H1 (cell line): ENCODE measurements at regions not wholly inside any gene's neighbourhood (a gene's known extent, or its start where the extent isn't known, plus 50 kb on each side); places are given as distances from the start of the nearest gene placed in this dataset.

Experiments
- CTCF ChIA-PET: fragments of 300-600 bp; sonication (Branson Sonifier 250); formaldehyde crosslinking; loops from one replicate; lab custom pipeline; 2021; ENCODE audit not compliant: partially characterized antibody; lab: Charles Lee
- POLR2A ChIA-PET: fragments of 300-600 bp; sonication (Branson Sonifier 250); formaldehyde crosslinking; loops from one replicate; lab custom pipeline; 2021; ENCODE audit warnings: inconsistent platforms; ENCODE audit not compliant: partially characterized antibody; lab: Charles Lee
- DNase-seq, 2 experiments: peaks; one replicate each; pipeline versions ENCODE4 v3.0.0 to v3.0.0-alpha.2; 2010 to 2022; ENCODE audit warnings: low spot score in 2 of 2, low read depth in 1 of 2, mixed read lengths in 1 of 2
- FAIRE-seq: peaks from 2 replicates; lab custom pipeline; 2011; peaks lifted over from hg19 to GRCh38; lab: Jason Lieb, UNC
- H2AFZ ChIP-seq: 2 replicates; pipeline ENCODE4 v1.8.1; 2012; ENCODE audit warnings: low read length, inconsistent platforms
- H2AK5ac ChIP-seq: 2 replicates; pipeline ENCODE4 v1.6.1; 2013; ENCODE audit warnings: low read depth, low read length
- H2BK120ac ChIP-seq: replicated peaks from 2 replicates; pipeline ENCODE3; 2013; ENCODE audit warnings: low read depth, low read length, inconsistent platforms
- H2BK12ac ChIP-seq: 2 replicates; pipeline ENCODE4 v1.6.1; 2013; ENCODE audit warnings: low read depth, low read length
- H2BK15ac ChIP-seq: 2 replicates; pipeline ENCODE4 v1.6.1; 2013; ENCODE audit warnings: low read length
- H2BK20ac ChIP-seq: 2 replicates; pipeline ENCODE4 v1.6.1; 2013; ENCODE audit warnings: low read length
- H2BK5ac ChIP-seq: 2 replicates; pipeline ENCODE4 v1.6.1; 2013; ENCODE audit warnings: low read depth, low read length
- H3K14ac ChIP-seq: 2 replicates; pipeline ENCODE4 v1.6.1; 2013; ENCODE audit warnings: inconsistent platforms; ENCODE audit not compliant: insufficient read length
- H3K18ac ChIP-seq: 2 replicates; pipeline ENCODE4 v1.6.1; 2013; ENCODE audit warnings: low read length; ENCODE audit errors: extremely low read depth
- H3K23ac ChIP-seq: 2 replicates; pipeline ENCODE4 v1.6.1; 2013; ENCODE audit warnings: inconsistent platforms; ENCODE audit not compliant: insufficient read length
- H3K23me2 ChIP-seq: 2 replicates; pipeline ENCODE4 v1.6.1; 2013; ENCODE audit warnings: low read depth, low read length
- H3K27ac ChIP-seq: 2 replicates; pipeline ENCODE4 v1.6.1; 2011; ENCODE audit warnings: low read depth, low read length, inconsistent platforms
- H3K27me3 ChIP-seq, 4 experiments: replicated peaks in 1 of 4; 1 replicate in 1 of 4; 2 replicates in 3 of 4; pipeline versions ENCODE4 v1.6.1 to v1.8.1; 2011 to 2013; ENCODE audit warnings: low read length in 3 of 4, mild to moderate bottlenecking in 3 of 4, inconsistent platforms in 2 of 4, mixed read lengths in 2 of 4, moderate library complexity in 1 of 4; ENCODE audit not compliant: control insufficient read depth in 3 of 4, insufficient read depth in 3 of 4; ENCODE audit errors: extremely low read depth in 1 of 4
- H3K36me3 ChIP-seq, 4 experiments: 2 replicates each; pipeline versions ENCODE4 v1.6.1 to v1.8.1; 2011 to 2013; ENCODE audit warnings: mild to moderate bottlenecking in 4 of 4, low read length in 3 of 4, moderate library complexity in 2 of 4, control low read depth in 1 of 4, inconsistent platforms in 1 of 4; ENCODE audit not compliant: insufficient read depth in 4 of 4, control insufficient read depth in 2 of 4
- H3K4ac ChIP-seq: replicated peaks from 2 replicates; pipeline ENCODE3; 2013; ENCODE audit warnings: low read length, low read depth, mixed read lengths, inconsistent platforms; ENCODE audit not compliant: insufficient read length
- H3K4me1 ChIP-seq, 4 experiments: replicated peaks in 1 of 4; 1 replicate in 1 of 4; 2 replicates in 3 of 4; pipeline versions ENCODE4 v1.6.1 to v1.8.1; 2011 to 2013; ENCODE audit warnings: low read length in 3 of 4, inconsistent platforms in 2 of 4, mixed read lengths in 1 of 4; ENCODE audit not compliant: insufficient read depth in 4 of 4, control insufficient read depth in 3 of 4
- H3K4me2 ChIP-seq, 2 experiments: 2 replicates each; pipeline versions ENCODE4 v1.6.1 to v1.8.1; 2011 to 2013; ENCODE audit warnings: low read depth in 2 of 2, low read length in 2 of 2, control low read depth in 1 of 2, inconsistent platforms in 1 of 2, mild to moderate bottlenecking in 1 of 2; ENCODE audit not compliant: insufficient read depth in 1 of 2
- H3K4me3 ChIP-seq, 4 experiments: fragments of 200-600, 300-600 bp in 1 of 4; sonication (generic), shearing (Covaris generic), sonication (Bioruptor Twin) in 1 of 4; 2 replicates each; pipeline versions ENCODE4 v1.5.1 to v1.8.1; 2011 to 2016; ENCODE audit warnings: low read length in 4 of 4, low read depth in 3 of 4, control low read depth in 2 of 4, inconsistent platforms in 2 of 4, mild to moderate bottlenecking in 2 of 4, mixed read lengths in 1 of 4, moderate library complexity in 1 of 4; ENCODE audit not compliant: insufficient read depth in 2 of 4; ENCODE audit errors: extremely low read depth in 1 of 4
- H3K56ac ChIP-seq: replicated peaks from 2 replicates; pipeline ENCODE3; 2013; ENCODE audit warnings: low read depth, mild to moderate bottlenecking, mixed read lengths, low read length, inconsistent platforms; ENCODE audit not compliant: insufficient read length
- H3K79me1 ChIP-seq: 2 replicates; pipeline ENCODE4 v1.6.1; 2013; ENCODE audit warnings: low read depth, low read length, control low read depth
- H3K79me2 ChIP-seq, 2 experiments: 2 replicates each; pipeline versions ENCODE4 v1.6.1 to v1.8.1; 2012 to 2013; ENCODE audit warnings: low read length in 2 of 2, mild to moderate bottlenecking in 2 of 2, inconsistent platforms in 1 of 2; ENCODE audit not compliant: insufficient read depth in 2 of 2, control insufficient read depth in 1 of 2
- H3K9ac ChIP-seq, 4 experiments: replicated peaks in 1 of 4; 1 replicate in 1 of 4; 2 replicates in 3 of 4; pipeline versions ENCODE4 v1.6.1 to v1.8.1; 2011 to 2013; ENCODE audit warnings: low read depth in 3 of 4, low read length in 3 of 4, control low read depth in 2 of 4, mild to moderate bottlenecking in 2 of 4, moderate library complexity in 2 of 4, inconsistent platforms in 1 of 4; ENCODE audit errors: extremely low read depth in 1 of 4
- H3K9me3 ChIP-seq, 2 experiments: 2 replicates each; pipeline versions ENCODE4 v1.6.1 to v1.8.1; 2012 to 2013; ENCODE audit warnings: mild to moderate bottlenecking in 2 of 2, moderate library complexity in 2 of 2, control low read depth in 1 of 2, inconsistent platforms in 1 of 2, low read depth in 1 of 2, low read length in 1 of 2, mixed read lengths in 1 of 2; ENCODE audit not compliant: insufficient read depth in 2 of 2
- H4K20me1 ChIP-seq, 2 experiments: replicated peaks in 1 of 2; 2 replicates each; pipeline versions ENCODE3 to v1.8.1; 2011 to 2013; ENCODE audit warnings: inconsistent platforms in 2 of 2, low read length in 2 of 2, mild to moderate bottlenecking in 1 of 2; ENCODE audit not compliant: insufficient read depth in 2 of 2, control insufficient read depth in 1 of 2
- H4K5ac ChIP-seq: 2 replicates; pipeline ENCODE4 v1.6.1; 2013; ENCODE audit warnings: low read length, low read depth, mixed read lengths, inconsistent platforms; ENCODE audit not compliant: insufficient read length
- H4K8ac ChIP-seq: 2 replicates; pipeline ENCODE4 v1.8.0; 2013; ENCODE audit warnings: mild to moderate bottlenecking, moderate library complexity, low read length, inconsistent platforms; ENCODE audit not compliant: insufficient read depth; ENCODE audit errors: extremely low read depth
- H4K91ac ChIP-seq: replicated peaks from 2 replicates; pipeline ENCODE3; 2013; ENCODE audit warnings: low read length, mixed read lengths, inconsistent platforms; ENCODE audit not compliant: insufficient read length
- BCL11A ChIP-seq, 2 experiments: IDR thresholded peaks; one replicate each; pipeline ENCODE4 v1.6.1; 2011; ENCODE audit warnings: low read depth in 2 of 2, low read length in 2 of 2, mild to moderate bottlenecking in 2 of 2
- CBX5 ChIP-seq: fragments of 300-800, 300-1000 bp; sonication (generic); IDR thresholded peaks from 2 replicates; pipeline ENCODE4 v1.7.1; 2016; ENCODE audit warnings: antibody characterized with exemption, low read length, low read depth
- RAD21 ChIP-seq, 2 experiments: IDR thresholded peaks in 1 of 2; conservative IDR thresholded peaks in 1 of 2; 2 replicates each; pipeline ENCODE4 v1.6.1; 2011; ENCODE audit warnings: low read depth in 2 of 2, low read length in 2 of 2, improper control_type of control experiment in 1 of 2, inconsistent platforms in 1 of 2, mild to moderate bottlenecking in 1 of 2, moderate library complexity in 1 of 2
- RFX5 ChIP-seq: IDR thresholded peaks from 2 replicates; pipeline ENCODE4 v1.6.1; 2011; ENCODE audit warnings: low read depth, low read length, improper control_type of control experiment, borderline replicate concordance
- RNF2 ChIP-seq: fragments of 200-900, 300-1000 bp; sonication (generic); IDR thresholded peaks from 2 replicates; pipeline ENCODE4 v1.7.1; 2016; ENCODE audit warnings: borderline replicate concordance, low read depth, mild to moderate bottlenecking, antibody characterized with exemption, low read length; ENCODE audit not compliant: poor library complexity, severe bottlenecking; ENCODE audit errors: missing control alignments
- SP4 ChIP-seq: IDR thresholded peaks from 2 replicates; pipeline ENCODE4 v1.6.1; 2012; ENCODE audit warnings: low read length, inconsistent platforms
- ZNF274 ChIP-seq: IDR thresholded peaks from 2 replicates; pipeline ENCODE4 v1.7.0; 2012; ENCODE audit warnings: low read length, borderline replicate concordance; ENCODE audit errors: extremely low read depth
- WGBS, 2 experiments: shearing (Covaris generic) in 1 of 2; methylation state at CpG; one replicate each; pipeline versions ENCODE4 v1.1.6 to v1.1.7; 2013 to 2015; ENCODE audit warnings: low lambda C conversion rate in 2 of 2, mixed read lengths in 2 of 2, inconsistent platforms in 1 of 2, low coverage in 1 of 2, missing lambda C conversion rate in 1 of 2; ENCODE audit not compliant: insufficient replicate concordance in 2 of 2, insufficient coverage in 1 of 2, insufficient read length in 1 of 2; ENCODE audit errors: extremely low coverage in 1 of 2, missing lambda C conversion rate in 1 of 2; 5-methylcytosine and 5-hydroxymethylcytosine counted together

DNA sequence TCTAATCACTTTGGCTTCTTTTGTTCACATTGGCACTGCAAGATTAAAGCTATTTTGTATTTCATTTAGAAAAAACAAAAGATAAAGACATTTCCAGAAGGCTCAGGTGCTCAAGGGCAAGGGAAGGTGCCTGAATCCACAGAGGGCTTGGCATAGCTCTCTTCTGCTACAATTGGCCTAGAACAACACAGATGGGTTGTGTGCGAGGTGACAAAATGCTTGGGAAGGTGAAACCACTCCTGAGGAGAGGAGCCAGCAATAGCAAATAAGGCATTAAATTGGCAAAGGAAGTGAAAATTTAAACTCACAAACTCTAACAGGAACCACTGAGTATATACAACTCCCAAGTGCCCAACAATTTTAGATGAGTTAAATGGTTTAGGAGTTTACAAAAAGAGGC is 1290.4 kb upstream of the CHAC2 start:
- H2BK120ac ChIP-seq = no peak overlapping the region
- FAIRE-seq = no peak

More for the DNA sequence above, 1290.4 kb upstream of the CHAC2 start:
- H2BK20ac ChIP-seq = no peak overlapping the region
- no peaks in the 10 kb centered on the region for H3K36me3 ChIP-seq
- no peaks in the 10 kb centered on the region for H3K79me2 ChIP-seq
- no peak overlapping the region for H3K4me2 ChIP-seq
- no peak overlapping the region for H4K8ac ChIP-seq
- no peak overlapping the region for H3K56ac ChIP-seq
- DNase-seq = no peak
- H2AK5ac ChIP-seq = no peak overlapping the region
- no peak overlapping the region for H3K9ac ChIP-seq
- no peak overlapping the region for H3K4me3 ChIP-seq
- H3K4ac ChIP-seq = no peak overlapping the region
- no peak overlapping the region for H3K23ac ChIP-seq
- H2BK15ac ChIP-seq = no peak overlapping the region
- H2BK5ac ChIP-seq = no peak overlapping the region
- H3K27ac ChIP-seq = no peak overlapping the region
- H3K9me3 ChIP-seq = no peaks in the 10 kb centered on the region
- no peaks in the 10 kb centered on the region for H3K79me1 ChIP-seq
- no peak overlapping the region for H2AFZ ChIP-seq
- H3K4me1 ChIP-seq = no peaks in the 10 kb centered on the region
- ChIA-PET CTCF (no interaction called here), POLR2A (no interaction called here)
- no peak overlapping the region for H4K91ac ChIP-seq
- H2BK12ac ChIP-seq = no peak overlapping the region
- no peak overlapping the region for H4K5ac ChIP-seq
- no peak for TF ChIP-seq RFX5
- TF ChIP-seq BCL11A (IDR thresholded peaks at IDR 0.05; ENCODE audit: low read depth in 2 of 2, low read length in 2 of 2) = no peak
- TF ChIP-seq RNF2 = no peak
- no peak for TF ChIP-seq SP4
- no peak for TF ChIP-seq ZNF274
- TF ChIP-seq RAD21 (IDR thresholded peaks at IDR 0.05 in 1 of 2, conservative IDR thresholded peaks at IDR 0.05 in 1 of 2; ENCODE audit: low read depth in 2 of 2, low read length in 2 of 2) = no peak
- TF ChIP-seq CBX5 = no peak
- 93% methylated on average over 1 of the region's 1 CpG; no CpG with 5 or more reads in 1 of the 2 experiments for WGBS, 2 experiments
- H3K23me2 ChIP-seq = no peaks in the 10 kb centered on the region
- H4K20me1 ChIP-seq = no peaks in the 10 kb centered on the region
- no peak overlapping the region for H3K14ac ChIP-seq
- no peak overlapping the region for H3K18ac ChIP-seq
- H3K27me3 ChIP-seq = no peaks in the 10 kb centered on the region
